NB4 (cell line): ENCODE measurements at regions not wholly inside any gene's neighbourhood (a gene's known extent, or its start where the extent isn't known, plus 50 kb on each side); places are given as distances from the start of the nearest gene placed in this dataset.

ENCODE experiments used
- CTCF ChIP-seq: IDR thresholded peaks from one replicate; pipeline ENCODE4 v1.5.1; 2012; ENCODE audit warnings: low read depth, low read length
- MAX ChIP-seq: IDR thresholded peaks from 2 replicates; pipeline ENCODE4 v1.6.1; 2011; ENCODE audit warnings: low read depth, low read length
- MYC ChIP-seq: IDR thresholded peaks from 2 replicates; pipeline ENCODE4 v1.6.1; 2011; ENCODE audit warnings: low read depth, low read length
- POLR2A ChIP-seq: IDR thresholded peaks from 2 replicates; pipeline ENCODE4 v1.6.1; 2011; ENCODE audit warnings: mild to moderate bottlenecking; ENCODE audit not compliant: insufficient read length; ENCODE audit errors: extremely low read depth

- TF ChIP-seq CTCF = no peak
- TF ChIP-seq MYC = no peak
- no peak for TF ChIP-seq MAX
- TF ChIP-seq POLR2A = no peak
These were observed 414.1 kb upstream of the STXBP6 start for GRCh38 chr14:25464078-25464477.
